ENCODE measurements at regions not wholly inside any gene's neighbourhood (a gene's known extent, or its start where the extent isn't known, plus 50 kb on each side); places are given as distances from the start of the nearest gene placed in this dataset.

DNA sequence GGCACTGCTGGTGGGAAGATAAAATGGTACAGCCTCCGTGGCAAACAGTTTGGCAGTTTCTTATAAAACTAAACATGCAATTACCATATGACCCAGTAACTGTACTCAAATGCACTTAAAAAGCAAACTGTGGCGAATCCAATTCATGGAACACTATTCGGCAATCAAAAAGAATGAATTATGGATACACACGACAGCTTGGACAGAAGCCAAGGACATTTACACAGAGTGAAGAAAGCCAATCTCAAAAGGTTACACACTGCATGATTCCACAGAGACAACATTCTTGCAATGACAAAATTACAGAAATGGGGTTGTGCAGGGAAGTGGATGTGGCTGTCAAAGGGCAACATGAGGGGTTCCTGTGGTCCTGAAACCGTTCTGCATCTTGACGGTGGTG, 122.1 kb upstream of the IQSEC1 start:
- Histone ChIP-seq H3K9me3 (no peaks in the 10 kb centered on the region), H3K27me3 (no peaks in the 10 kb centered on the region), H3K27ac (no peak overlapping the region), H3K4me3 (no peak overlapping the region), H3K36me3 (no peaks in the 10 kb centered on the region), H3K4me1 (no peaks in the 10 kb centered on the region)
- intact Hi-C loops (cut with DNase I; ENCODE audit: low total_unique reads): no loop called here
- TF ChIP-seq POLR2A (IDR thresholded peaks at IDR 0.05): no peak
- TF ChIP-seq, protein P1, sequence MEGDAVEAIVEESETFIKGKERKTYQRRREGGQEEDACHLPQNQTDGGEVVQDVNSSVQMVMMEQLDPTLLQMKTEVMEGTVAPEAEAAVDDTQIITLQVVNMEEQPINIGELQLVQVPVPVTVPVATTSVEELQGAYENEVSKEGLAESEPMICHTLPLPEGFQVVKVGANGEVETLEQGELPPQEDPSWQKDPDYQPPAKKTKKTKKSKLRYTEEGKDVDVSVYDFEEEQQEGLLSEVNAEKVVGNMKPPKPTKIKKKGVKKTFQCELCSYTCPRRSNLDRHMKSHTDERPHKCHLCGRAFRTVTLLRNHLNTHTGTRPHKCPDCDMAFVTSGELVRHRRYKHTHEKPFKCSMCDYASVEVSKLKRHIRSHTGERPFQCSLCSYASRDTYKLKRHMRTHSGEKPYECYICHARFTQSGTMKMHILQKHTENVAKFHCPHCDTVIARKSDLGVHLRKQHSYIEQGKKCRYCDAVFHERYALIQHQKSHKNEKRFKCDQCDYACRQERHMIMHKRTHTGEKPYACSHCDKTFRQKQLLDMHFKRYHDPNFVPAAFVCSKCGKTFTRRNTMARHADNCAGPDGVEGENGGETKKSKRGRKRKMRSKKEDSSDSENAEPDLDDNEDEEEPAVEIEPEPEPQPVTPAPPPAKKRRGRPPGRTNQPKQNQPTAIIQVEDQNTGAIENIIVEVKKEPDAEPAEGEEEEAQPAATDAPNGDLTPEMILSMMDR (IDR thresholded peaks at IDR 0.05): no peak
- no peak for DNase-seq

DNA sequence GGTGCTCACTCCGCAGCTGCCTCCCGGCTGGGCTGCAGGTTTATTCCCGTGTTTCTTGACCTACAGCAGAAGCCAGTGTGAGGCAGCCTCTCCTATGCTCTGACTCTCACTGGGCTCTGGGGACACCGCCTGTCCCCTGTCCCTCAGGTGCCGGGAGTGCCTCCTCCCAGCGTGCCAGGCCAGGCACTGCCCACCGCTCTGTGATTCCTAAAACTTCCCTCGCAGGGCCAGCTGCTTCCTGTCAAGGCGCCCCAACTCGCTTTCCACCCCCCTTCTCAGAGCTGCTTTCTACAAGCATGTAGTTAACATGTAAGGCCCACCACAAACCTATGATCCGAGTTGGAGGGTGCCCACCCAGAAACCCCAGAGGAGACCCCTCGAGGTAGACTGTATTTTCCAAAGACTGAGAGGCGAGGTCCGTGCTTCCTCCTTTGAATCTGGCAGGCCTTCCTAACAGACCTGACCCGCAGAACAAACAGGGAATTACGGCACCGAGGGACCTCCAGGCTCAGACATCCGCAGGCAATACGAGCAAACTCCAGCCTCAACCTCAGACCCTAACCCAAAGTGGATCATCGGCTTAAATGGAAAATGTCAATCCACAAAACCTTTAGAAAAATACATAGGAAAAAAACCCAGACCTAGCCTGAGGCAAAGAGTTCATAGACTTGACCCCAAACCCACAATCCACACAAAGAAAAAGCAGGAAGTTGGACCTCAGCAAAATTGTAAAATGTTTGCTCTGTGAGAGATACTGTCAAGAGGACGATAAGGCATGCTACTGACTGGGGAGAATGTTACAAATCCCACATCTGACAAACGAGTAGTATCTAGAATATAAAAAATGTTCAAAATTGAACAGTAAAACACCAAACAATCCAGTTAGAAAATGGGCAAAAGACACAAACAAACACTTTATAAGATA, 121.3 kb upstream of the IQSEC1 start:
- no peak for DNase-seq
- H3K4me3 ChIP-seq: no peak overlapping the region
- no peaks in the 10 kb centered on the region for H3K4me1 ChIP-seq
- no peak for TF ChIP-seq POLR2A (IDR thresholded peaks at IDR 0.05)
- TF ChIP-seq, protein P1 (IDR thresholded peaks at IDR 0.05): no peak
- H3K36me3 ChIP-seq: no peaks in the 10 kb centered on the region
- intact Hi-C loops (cut with DNase I; ENCODE audit: low total_unique reads): no loop called here
- H3K27ac ChIP-seq: no peak overlapping the region
- no peaks in the 10 kb centered on the region for H3K27me3 ChIP-seq
- H3K9me3 ChIP-seq: no peaks in the 10 kb centered on the region

DNA sequence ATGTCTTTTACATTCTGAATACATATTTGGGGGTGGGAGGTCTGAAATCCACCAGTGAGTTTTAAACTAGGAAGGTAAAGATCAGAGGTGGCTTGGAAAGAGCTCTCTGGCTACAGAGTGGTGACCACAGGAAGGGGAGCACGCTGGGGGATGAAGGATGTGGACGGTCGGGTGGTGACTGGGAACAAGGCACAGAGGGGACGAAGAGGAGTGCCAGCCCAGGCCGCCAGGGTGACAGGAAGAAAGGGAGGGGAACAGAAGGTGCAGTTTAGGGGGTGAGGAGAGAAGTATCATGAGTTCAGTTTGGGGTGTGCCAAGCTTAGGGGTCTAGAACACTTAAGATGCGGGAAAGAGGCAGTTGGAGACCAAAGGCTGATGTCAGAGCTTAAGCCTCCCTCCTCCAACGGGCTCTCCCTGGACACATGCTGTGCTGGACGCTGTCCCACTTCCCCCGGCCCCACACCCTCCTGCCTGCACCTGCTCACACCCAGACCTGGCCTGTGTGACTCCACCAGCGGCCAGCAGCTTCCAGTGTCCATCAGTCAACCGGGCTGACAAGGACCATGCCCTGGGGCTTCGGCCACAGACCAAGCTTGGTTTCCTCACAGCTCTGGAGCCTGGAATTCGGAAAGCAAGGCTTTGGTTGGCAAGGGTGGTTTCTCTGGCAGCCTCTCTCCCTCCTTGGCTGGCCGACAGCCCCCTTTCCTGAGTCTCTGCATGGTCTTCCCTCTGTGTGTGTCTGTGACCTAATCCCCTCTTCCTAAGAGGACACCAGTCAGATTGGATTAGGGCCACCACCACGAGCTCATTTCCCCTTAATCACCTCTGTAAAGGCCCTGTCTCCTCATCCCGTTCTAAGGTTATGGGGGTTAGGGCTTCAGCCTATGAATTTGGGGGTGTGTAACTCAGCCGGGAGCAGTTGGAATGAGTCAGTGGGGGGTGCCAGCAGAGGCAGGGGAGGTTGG, 120.4 kb upstream of the IQSEC1 start:
- intact Hi-C loops (cut with DNase I; ENCODE audit: low total_unique reads): no loop called here
- no peaks in the 10 kb centered on the region for H3K4me1 ChIP-seq

DNA sequence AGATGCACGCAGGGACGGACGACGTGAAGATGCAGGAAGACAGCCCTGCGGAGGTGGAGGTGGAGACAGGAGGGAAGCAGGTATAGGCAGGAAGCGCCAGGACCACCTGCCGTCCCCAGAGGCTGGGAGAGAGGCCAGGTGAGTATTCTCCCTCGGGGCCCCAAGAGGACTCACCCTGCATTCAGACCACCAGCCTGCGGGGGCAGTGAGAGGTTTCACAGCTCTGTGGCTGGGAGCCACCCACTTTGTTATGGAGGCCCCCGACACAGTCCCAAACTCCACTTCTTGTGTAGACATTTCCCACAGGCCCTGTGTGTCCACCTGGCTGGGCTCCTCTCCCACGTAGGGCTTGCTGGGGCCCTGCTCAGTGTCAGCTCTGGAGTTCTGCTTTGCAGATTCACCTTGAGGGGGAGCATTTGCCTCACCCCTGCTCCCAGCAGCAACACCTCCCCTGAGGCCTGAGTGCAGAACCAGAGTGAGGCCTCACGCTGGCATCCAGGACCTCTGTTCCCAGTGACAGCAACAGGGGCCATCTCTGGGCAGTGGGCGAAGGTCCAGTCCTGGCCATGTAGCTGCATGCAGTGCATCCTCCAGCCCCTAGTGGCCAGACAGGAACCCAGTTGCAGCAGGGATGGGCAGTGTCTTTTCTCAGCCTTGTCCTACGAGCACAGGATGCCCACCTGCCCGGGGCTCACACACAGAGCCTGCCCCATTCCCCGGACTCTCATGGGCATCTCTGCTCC, 119.4 kb upstream of the IQSEC1 start:
- no peak overlapping the region for H3K4me3 ChIP-seq
- H3K9me3 ChIP-seq: no peaks in the 10 kb centered on the region
- TF ChIP-seq, protein P1 (IDR thresholded peaks at IDR 0.05): no peak
- TF ChIP-seq POLR2A (IDR thresholded peaks at IDR 0.05): no peak
- H3K36me3 ChIP-seq: no peaks in the 10 kb centered on the region
- no peaks in the 10 kb centered on the region for H3K4me1 ChIP-seq
- H3K27me3 ChIP-seq: no peaks in the 10 kb centered on the region
- intact Hi-C loops (cut with DNase I; ENCODE audit: low total_unique reads): no loop called here
- no peak for DNase-seq
- no peak overlapping the region for H3K27ac ChIP-seq

More for the DNA sequence above, 120.4 kb upstream of the IQSEC1 start:
- H3K9me3 ChIP-seq: no peaks in the 10 kb centered on the region
- TF ChIP-seq POLR2A (IDR thresholded peaks at IDR 0.05): no peak
- TF ChIP-seq, protein P1 (IDR thresholded peaks at IDR 0.05): no peak
- no peak for DNase-seq
- H3K4me3 ChIP-seq: no peak overlapping the region
- H3K27me3 ChIP-seq: no peaks in the 10 kb centered on the region
- no peaks in the 10 kb centered on the region for H3K36me3 ChIP-seq
- no peak overlapping the region for H3K27ac ChIP-seq

Measured in uterus (tissue), 3 donors.